Breast epithelium (tissue), 3 donors: ENCODE measurements at regions not wholly inside any gene's neighbourhood (a gene's known extent, or its start where the extent isn't known, plus 50 kb on each side); places are given as distances from the start of the nearest gene placed in this dataset.

Experiments
- POLR2A ChIP-seq: fragments of 450-650 bp; IDR thresholded peaks from one replicate; pipeline ENCODE4 v1.6.1; 2016; ENCODE audit warnings: antibody characterized with exemption, mild to moderate bottlenecking, moderate library complexity
- POLR2AphosphoS5 ChIP-seq, 3 donors: sonication (generic); formaldehyde crosslinking; IDR thresholded peaks; one replicate each; pipeline ENCODE4 v1.6.1; 2017; ENCODE audit warnings: antibody characterized with exemption in 3 of 3
- TF ChIP-seq, protein P1 (sequence below), 3 donors: fragments of 450-650 bp; IDR thresholded peaks; one replicate each; pipeline ENCODE4 v1.5.1; 2016 to 2017; ENCODE audit warnings: antibody characterized with exemption in 3 of 3, mild to moderate bottlenecking in 3 of 3, moderate library complexity in 3 of 3

DNA sequence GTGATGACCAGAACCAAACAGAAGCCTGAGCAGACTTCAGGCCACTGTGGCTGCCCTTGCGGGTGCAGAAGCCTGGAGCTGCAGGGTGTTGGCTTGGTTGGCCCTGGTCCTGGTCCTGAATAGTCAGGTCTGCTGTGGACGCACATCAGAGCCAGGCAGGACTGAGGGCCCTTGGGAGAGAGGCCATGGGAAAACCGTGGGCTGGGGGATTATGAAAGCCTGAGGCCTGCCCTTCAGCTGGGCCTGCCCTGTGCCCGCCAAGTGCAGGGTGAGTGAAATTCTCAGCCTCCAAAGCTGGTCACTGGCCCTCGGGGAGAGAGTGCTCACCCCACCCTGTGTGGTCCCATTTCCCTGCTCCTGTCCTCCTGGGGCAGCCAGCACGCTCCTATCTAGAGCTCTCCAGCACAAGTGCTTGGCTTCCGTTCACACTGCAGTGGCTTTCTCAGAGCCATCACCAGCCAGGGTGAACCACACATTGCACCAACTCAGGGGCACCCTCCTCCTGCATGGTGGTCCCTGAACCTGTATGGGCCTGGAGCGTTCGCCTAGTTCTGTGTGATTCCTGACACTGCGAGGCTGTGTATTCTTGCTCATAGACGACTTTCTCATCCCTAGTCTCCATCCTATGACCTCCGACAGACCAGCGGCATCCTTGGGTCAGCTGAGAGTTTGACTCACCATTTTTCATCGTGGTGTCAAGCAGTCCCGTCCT, 146.1 kb downstream of the TTLL2 start:
- TF ChIP-seq, protein P1, sequence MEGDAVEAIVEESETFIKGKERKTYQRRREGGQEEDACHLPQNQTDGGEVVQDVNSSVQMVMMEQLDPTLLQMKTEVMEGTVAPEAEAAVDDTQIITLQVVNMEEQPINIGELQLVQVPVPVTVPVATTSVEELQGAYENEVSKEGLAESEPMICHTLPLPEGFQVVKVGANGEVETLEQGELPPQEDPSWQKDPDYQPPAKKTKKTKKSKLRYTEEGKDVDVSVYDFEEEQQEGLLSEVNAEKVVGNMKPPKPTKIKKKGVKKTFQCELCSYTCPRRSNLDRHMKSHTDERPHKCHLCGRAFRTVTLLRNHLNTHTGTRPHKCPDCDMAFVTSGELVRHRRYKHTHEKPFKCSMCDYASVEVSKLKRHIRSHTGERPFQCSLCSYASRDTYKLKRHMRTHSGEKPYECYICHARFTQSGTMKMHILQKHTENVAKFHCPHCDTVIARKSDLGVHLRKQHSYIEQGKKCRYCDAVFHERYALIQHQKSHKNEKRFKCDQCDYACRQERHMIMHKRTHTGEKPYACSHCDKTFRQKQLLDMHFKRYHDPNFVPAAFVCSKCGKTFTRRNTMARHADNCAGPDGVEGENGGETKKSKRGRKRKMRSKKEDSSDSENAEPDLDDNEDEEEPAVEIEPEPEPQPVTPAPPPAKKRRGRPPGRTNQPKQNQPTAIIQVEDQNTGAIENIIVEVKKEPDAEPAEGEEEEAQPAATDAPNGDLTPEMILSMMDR (IDR thresholded peaks at IDR 0.05), result no peak
- TF ChIP-seq POLR2AphosphoS5 (IDR thresholded peaks at IDR 0.05) (no peak), POLR2A (no peak)
